ENCODE measurements at regions not wholly inside any gene's neighbourhood (a gene's known extent, or its start where the extent isn't known, plus 50 kb on each side); places are given as distances from the start of the nearest gene placed in this dataset.

GRCh38 chr6:51479296-51479695 lies 608.1 kb downstream of the PKHD1 start:
- no peak for TF ChIP-seq CTCF (IDR thresholded peaks at IDR 0.05)
- TF ChIP-seq EP300 (IDR thresholded peaks at IDR 0.05) = no peak
- TF ChIP-seq POLR2AphosphoS5 (IDR thresholded peaks at IDR 0.05) = no peak
- no peak for TF ChIP-seq POLR2A (IDR thresholded peaks at IDR 0.05)

Data from suprapubic skin (tissue), 4 donors.